ENCODE measurements at regions not wholly inside any gene's neighbourhood (a gene's known extent, or its start where the extent isn't known, plus 50 kb on each side); places are given as distances from the start of the nearest gene placed in this dataset.

GRCh38 chr20:60788070-60788469 is 464.0 kb upstream of the CDH4 start:
- TF ChIP-seq POLR2A (IDR thresholded peaks at IDR 0.05; ENCODE audit: control extremely low read depth in 1 of 2, low read depth in 2 of 2, low read length in 2 of 2) = no peak
- TF ChIP-seq NANOG (IDR thresholded peaks at IDR 0.05; ENCODE audit: insufficient read depth, low read depth, low read length, poor library complexity, severe bottlenecking) = no peak
- no peak for TF ChIP-seq CTCF (IDR thresholded peaks at IDR 0.05; ENCODE audit: control extremely low read depth in 1 of 3, insufficient read depth in 1 of 3, low read depth in 1 of 3, low read length in 3 of 3)
- TF ChIP-seq USF2 (IDR thresholded peaks at IDR 0.05; ENCODE audit: low read length) = no peak
- TF ChIP-seq NRF1 (IDR thresholded peaks at IDR 0.05; ENCODE audit: low read depth, low read length) = no peak
- no peak for TF ChIP-seq MAFK (IDR thresholded peaks at IDR 0.05; ENCODE audit: low read depth, low read length)
- no peak for TF ChIP-seq EP300 (IDR thresholded peaks at IDR 0.05; ENCODE audit: borderline replicate concordance in 1 of 2, low read depth in 2 of 2, low read length in 2 of 2)

Data from H1 (cell line).